HG03378 (cell line): ENCODE measurements at regions not wholly inside any gene's neighbourhood (a gene's known extent, or its start where the extent isn't known, plus 50 kb on each side); places are given as distances from the start of the nearest gene placed in this dataset.

Source experiments
- ATAC-seq: cut with Tn5 transposase; IDR thresholded peaks from one replicate; pipeline ENCODE4 v1.9.1; 2021; ENCODE audit warnings: mild to moderate bottlenecking, moderate library complexity; ENCODE audit not compliant: unreplicated experiment

GRCh38 chr1:81496349-81496748, 304.4 kb upstream of the ADGRL2 start:
- ATAC-seq: no peak

GRCh38 chr1:81493102-81493869, 307.4 kb upstream of the ADGRL2 start:
- no peak for ATAC-seq

- ATAC-seq: no peak
Measured at GRCh38 chr1:81492628-81493027, 308.1 kb upstream of the ADGRL2 start.

GRCh38 chr1:81490614-81491013, 310.1 kb upstream of the ADGRL2 start:
- ATAC-seq: no peak

- ATAC-seq: no peak
Measured at GRCh38 chr1:81489372-81489934, 311.3 kb upstream of the ADGRL2 start.

- ATAC-seq: peak; percentile 42
Measured at GRCh38 chr1:81484284-81484683, 316.4 kb upstream of the ADGRL2 start.

- ATAC-seq: no peak
Measured at GRCh38 chr1:81478219-81478618, 322.5 kb upstream of the ADGRL2 start.

GRCh38 chr1:81477710-81478109, 323.0 kb upstream of the ADGRL2 start:
- ATAC-seq: no peak

- no peak for ATAC-seq
Measured at GRCh38 chr1:81472387-81472786, 328.3 kb upstream of the ADGRL2 start.

GRCh38 chr1:81471255-81471654, 329.5 kb upstream of the ADGRL2 start:
- ATAC-seq: no peak

GRCh38 chr1:81470275-81470674, 330.5 kb upstream of the ADGRL2 start:
- ATAC-seq: no peak

GRCh38 chr1:81467383-81467782, 333.4 kb upstream of the ADGRL2 start:
- no peak for ATAC-seq

GRCh38 chr1:81466961-81467360, 333.8 kb upstream of the ADGRL2 start:
- ATAC-seq: no peak

GRCh38 chr1:81463936-81464837, 336.5 kb upstream of the ADGRL2 start:
- ATAC-seq: no peak

GRCh38 chr1:81459043-81459442, 341.7 kb upstream of the ADGRL2 start:
- ATAC-seq: no peak

- ATAC-seq: no peak
Measured at GRCh38 chr1:81458186-81458585, 342.5 kb upstream of the ADGRL2 start.

GRCh38 chr1:81455481-81455880, 345.3 kb upstream of the ADGRL2 start:
- ATAC-seq: no peak

GRCh38 chr1:81453971-81454370, 346.8 kb upstream of the ADGRL2 start:
- no peak for ATAC-seq

- no peak for ATAC-seq
Measured at GRCh38 chr1:81453367-81453703, 347.4 kb upstream of the ADGRL2 start.

- no peak for ATAC-seq
Measured at GRCh38 chr1:81452693-81453366, 347.9 kb upstream of the ADGRL2 start.

GRCh38 chr1:81449786-81450185, 350.9 kb upstream of the ADGRL2 start:
- no peak for ATAC-seq
